GM12891 (cell line): ENCODE measurements at regions not wholly inside any gene's neighbourhood (a gene's known extent, or its start where the extent isn't known, plus 50 kb on each side); places are given as distances from the start of the nearest gene placed in this dataset.

Experiments
- POLR2A ChIP-seq: IDR thresholded peaks from 2 replicates; pipeline ENCODE4 v1.6.1; 2011; ENCODE audit warnings: low read depth, low read length, control low read depth
- POLR2AphosphoS5 ChIP-seq: IDR thresholded peaks from 2 replicates; pipeline ENCODE4 v1.6.1; 2011; ENCODE audit warnings: low read depth, low read length, control low read depth
- SPI1 ChIP-seq: IDR thresholded peaks from 2 replicates; pipeline ENCODE4 v1.6.1; 2011; ENCODE audit warnings: low read depth, low read length, control low read depth
- TAF1 ChIP-seq: IDR thresholded peaks from 2 replicates; pipeline ENCODE4 v1.6.1; 2011; ENCODE audit warnings: low read depth, low read length, control low read depth

DNA sequence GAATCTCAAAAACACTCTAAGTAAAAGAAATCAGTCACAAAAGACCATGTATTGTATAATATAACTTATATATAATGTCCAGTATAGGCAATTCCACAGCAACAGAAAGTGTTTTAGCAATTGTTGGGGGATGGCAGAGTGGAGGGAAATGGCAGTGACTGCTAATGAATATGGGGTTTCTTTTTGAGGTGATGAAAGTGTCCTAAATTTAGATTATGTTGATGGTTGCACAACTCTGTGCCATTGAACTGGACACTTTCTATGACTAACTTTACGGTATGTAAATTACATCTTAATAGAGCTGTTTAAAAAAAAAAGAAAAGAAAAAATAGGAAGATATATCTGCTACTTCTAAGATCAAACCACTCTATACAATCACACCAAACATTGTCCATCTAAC, 124.9 kb upstream of the ZNF462 start:
- no peak for TF ChIP-seq POLR2AphosphoS5
- TF ChIP-seq POLR2A: no peak
- TF ChIP-seq SPI1: no peak
- TF ChIP-seq TAF1: no peak
